ENCODE measurements at regions not wholly inside any gene's neighbourhood (a gene's known extent, or its start where the extent isn't known, plus 50 kb on each side); places are given as distances from the start of the nearest gene placed in this dataset.

- ChIA-PET CTCF (no interaction called here), POLR2A (no interaction called here)
- H3K36me3 ChIP-seq (ENCODE audit: control insufficient read depth in 2 of 2, extremely low read depth in 1 of 2, insufficient read depth in 2 of 2, low read length in 2 of 2): no peaks in the 10 kb centered on the region
- FAIRE-seq (no peak), DNase-seq (ENCODE audit: low read depth, low spot score) (no peak)
- no peaks in the 10 kb centered on the region for H3K79me2 ChIP-seq (ENCODE audit: control insufficient read depth, insufficient read depth, low read length)
- no TSS peak for BruUV-seq (replicated peaks)
- H3K9me3 ChIP-seq (replicated peaks; ENCODE audit: control insufficient read depth, insufficient read depth, low read length): no peaks in the 10 kb centered on the region
- no peaks in the 10 kb centered on the region for H3K27me3 ChIP-seq (ENCODE audit: control insufficient read depth in 2 of 2, insufficient read depth in 2 of 2, low read length in 2 of 2)
- no peak overlapping the region for H3K4me3 ChIP-seq (replicated peaks in 1 of 3; ENCODE audit: insufficient read depth in 1 of 3, low read depth in 1 of 3, low read length in 3 of 3)
- no peaks in the 10 kb centered on the region for H3K4me1 ChIP-seq (ENCODE audit: control insufficient read depth, extremely low read depth, insufficient read depth, low read length)
- TF ChIP-seq, protein P1, sequence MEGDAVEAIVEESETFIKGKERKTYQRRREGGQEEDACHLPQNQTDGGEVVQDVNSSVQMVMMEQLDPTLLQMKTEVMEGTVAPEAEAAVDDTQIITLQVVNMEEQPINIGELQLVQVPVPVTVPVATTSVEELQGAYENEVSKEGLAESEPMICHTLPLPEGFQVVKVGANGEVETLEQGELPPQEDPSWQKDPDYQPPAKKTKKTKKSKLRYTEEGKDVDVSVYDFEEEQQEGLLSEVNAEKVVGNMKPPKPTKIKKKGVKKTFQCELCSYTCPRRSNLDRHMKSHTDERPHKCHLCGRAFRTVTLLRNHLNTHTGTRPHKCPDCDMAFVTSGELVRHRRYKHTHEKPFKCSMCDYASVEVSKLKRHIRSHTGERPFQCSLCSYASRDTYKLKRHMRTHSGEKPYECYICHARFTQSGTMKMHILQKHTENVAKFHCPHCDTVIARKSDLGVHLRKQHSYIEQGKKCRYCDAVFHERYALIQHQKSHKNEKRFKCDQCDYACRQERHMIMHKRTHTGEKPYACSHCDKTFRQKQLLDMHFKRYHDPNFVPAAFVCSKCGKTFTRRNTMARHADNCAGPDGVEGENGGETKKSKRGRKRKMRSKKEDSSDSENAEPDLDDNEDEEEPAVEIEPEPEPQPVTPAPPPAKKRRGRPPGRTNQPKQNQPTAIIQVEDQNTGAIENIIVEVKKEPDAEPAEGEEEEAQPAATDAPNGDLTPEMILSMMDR (IDR thresholded peaks at IDR 0.05; ENCODE audit: extremely low read depth in 1 of 2, insufficient read depth in 1 of 2, low read depth in 1 of 2, low read length in 2 of 2): no peak
- TF ChIP-seq FOS (IDR thresholded peaks at IDR 0.05; ENCODE audit: borderline replicate concordance, insufficient read depth, low read length) (no peak), JUN (IDR thresholded peaks at IDR 0.05; ENCODE audit: borderline replicate concordance, insufficient read depth, insufficient read length, low read depth) (no peak), GATA2 (IDR thresholded peaks at IDR 0.05; ENCODE audit: insufficient read depth, insufficient read length, low read depth, low read length) (no peak), POLR2A (IDR thresholded peaks at IDR 0.05; ENCODE audit: low read depth, low read length) (no peak), MYC (IDR thresholded peaks at IDR 0.05; ENCODE audit: low read depth, low read length) (no peak), EZH2 (IDR thresholded peaks at IDR 0.05; ENCODE audit: borderline replicate concordance, low read depth, low read length, severe bottlenecking) (no peak), POLR2AphosphoS5 (IDR thresholded peaks at IDR 0.05; ENCODE audit: insufficient read depth, low read depth, low read length) (no peak)
- H3K4me2 ChIP-seq (ENCODE audit: insufficient read depth, low read length): no peak overlapping the region
- dilution Hi-C loops (cut with MboI; ENCODE audit: extremely low pct_ligation_motif_present, low sequenced_read_pairs) (no loop called here), intact Hi-C loops (cut with micrococcal nuclease) (no loop called here)
- no peak overlapping the region for H3K9ac ChIP-seq (replicated peaks; ENCODE audit: extremely low read depth, insufficient read depth, low read length)
- H4K20me1 ChIP-seq (replicated peaks; ENCODE audit: control insufficient read depth, extremely low read depth, insufficient read depth, low read length): no peaks in the 10 kb centered on the region
- no peak overlapping the region for H3K27ac ChIP-seq (ENCODE audit: insufficient read depth, low read depth, low read length)
- no peak overlapping the region for H2AFZ ChIP-seq (ENCODE audit: low read depth, low read length)
- H3K9me1 ChIP-seq (replicated peaks; ENCODE audit: control insufficient read depth, extremely low read depth, insufficient read depth, low read length): no peaks in the 10 kb centered on the region
These were observed 90.4 kb upstream of the SEMA6A start for GRCh38 chr5:116664988-116665387.
